Esophagus squamous epithelium (tissue), 4 donors: ENCODE measurements at regions not wholly inside any gene's neighbourhood (a gene's known extent, or its start where the extent isn't known, plus 50 kb on each side); places are given as distances from the start of the nearest gene placed in this dataset.

Experiments used
- POLR2A ChIP-seq, 4 donors: fragments of 450-650 bp; IDR thresholded peaks; one replicate each; pipeline ENCODE4 v1.6.1; 2017; ENCODE audit warnings: antibody characterized with exemption in 4 of 4, mild to moderate bottlenecking in 4 of 4, moderate library complexity in 3 of 4
- TF ChIP-seq, protein P1 (sequence below), 6 experiments: fragments of 450-650 bp in 4 of 6; fragments of 200-600 bp in 2 of 6; sonication (generic) in 2 of 6; IDR thresholded peaks; one replicate each; pipeline ENCODE4 v1.5.1; 2016 to 2019; ENCODE audit warnings: antibody characterized with exemption in 6 of 6, mild to moderate bottlenecking in 4 of 6, moderate library complexity in 4 of 6

DNA sequence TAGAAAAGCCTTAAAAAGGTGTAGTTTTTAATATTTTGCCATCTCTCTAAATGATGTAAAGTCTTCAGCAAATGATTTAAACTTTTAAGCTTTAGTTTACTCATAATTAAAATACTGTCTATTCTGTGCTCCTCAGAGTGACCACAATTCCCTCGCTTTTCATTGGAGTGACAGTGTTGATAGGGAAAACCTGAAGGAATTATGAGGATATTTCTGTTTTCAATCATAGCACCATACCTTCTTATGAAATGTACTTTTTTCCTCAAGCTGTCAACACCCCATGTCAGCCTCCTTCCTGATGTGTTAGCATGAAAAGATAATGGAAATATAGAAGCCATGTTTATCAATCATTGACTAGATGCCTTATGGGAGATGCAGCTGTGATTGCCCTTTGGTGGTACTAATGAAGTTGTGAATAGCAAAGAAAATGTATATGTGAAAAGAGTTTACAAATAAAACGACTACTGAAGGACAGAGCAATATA lies 145.4 kb upstream of the EYS start:
- TF ChIP-seq, protein P1, sequence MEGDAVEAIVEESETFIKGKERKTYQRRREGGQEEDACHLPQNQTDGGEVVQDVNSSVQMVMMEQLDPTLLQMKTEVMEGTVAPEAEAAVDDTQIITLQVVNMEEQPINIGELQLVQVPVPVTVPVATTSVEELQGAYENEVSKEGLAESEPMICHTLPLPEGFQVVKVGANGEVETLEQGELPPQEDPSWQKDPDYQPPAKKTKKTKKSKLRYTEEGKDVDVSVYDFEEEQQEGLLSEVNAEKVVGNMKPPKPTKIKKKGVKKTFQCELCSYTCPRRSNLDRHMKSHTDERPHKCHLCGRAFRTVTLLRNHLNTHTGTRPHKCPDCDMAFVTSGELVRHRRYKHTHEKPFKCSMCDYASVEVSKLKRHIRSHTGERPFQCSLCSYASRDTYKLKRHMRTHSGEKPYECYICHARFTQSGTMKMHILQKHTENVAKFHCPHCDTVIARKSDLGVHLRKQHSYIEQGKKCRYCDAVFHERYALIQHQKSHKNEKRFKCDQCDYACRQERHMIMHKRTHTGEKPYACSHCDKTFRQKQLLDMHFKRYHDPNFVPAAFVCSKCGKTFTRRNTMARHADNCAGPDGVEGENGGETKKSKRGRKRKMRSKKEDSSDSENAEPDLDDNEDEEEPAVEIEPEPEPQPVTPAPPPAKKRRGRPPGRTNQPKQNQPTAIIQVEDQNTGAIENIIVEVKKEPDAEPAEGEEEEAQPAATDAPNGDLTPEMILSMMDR (IDR thresholded peaks at IDR 0.05), result no peak
- TF ChIP-seq POLR2A (IDR thresholded peaks at IDR 0.05), result no peak
